ENCODE measurements at regions not wholly inside any gene's neighbourhood (a gene's known extent, or its start where the extent isn't known, plus 50 kb on each side); places are given as distances from the start of the nearest gene placed in this dataset.

DNA sequence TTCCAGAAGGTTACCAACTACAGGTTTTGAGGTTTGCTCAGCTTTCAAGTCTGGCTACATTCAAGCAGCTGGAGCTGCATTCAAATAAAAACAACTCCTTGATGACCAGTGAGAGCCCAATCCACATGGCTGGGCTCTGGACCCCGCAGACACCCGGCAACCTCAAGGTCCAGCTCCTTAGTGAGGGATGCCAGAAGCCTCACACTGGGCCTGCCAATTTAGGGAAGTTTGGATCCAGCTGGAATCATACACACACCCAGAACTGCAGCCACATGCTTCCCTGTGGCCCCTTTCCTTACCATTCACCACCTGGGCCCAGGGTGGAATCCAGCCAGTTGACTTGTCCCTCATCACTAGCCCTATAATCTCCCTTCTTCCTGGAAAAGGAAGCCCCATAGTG, 123.7 kb downstream of the UBE2U start:
- no peak for DNase-seq (ENCODE audit: low read depth)
- TF ChIP-seq, protein P1, sequence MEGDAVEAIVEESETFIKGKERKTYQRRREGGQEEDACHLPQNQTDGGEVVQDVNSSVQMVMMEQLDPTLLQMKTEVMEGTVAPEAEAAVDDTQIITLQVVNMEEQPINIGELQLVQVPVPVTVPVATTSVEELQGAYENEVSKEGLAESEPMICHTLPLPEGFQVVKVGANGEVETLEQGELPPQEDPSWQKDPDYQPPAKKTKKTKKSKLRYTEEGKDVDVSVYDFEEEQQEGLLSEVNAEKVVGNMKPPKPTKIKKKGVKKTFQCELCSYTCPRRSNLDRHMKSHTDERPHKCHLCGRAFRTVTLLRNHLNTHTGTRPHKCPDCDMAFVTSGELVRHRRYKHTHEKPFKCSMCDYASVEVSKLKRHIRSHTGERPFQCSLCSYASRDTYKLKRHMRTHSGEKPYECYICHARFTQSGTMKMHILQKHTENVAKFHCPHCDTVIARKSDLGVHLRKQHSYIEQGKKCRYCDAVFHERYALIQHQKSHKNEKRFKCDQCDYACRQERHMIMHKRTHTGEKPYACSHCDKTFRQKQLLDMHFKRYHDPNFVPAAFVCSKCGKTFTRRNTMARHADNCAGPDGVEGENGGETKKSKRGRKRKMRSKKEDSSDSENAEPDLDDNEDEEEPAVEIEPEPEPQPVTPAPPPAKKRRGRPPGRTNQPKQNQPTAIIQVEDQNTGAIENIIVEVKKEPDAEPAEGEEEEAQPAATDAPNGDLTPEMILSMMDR (IDR thresholded peaks at IDR 0.05; ENCODE audit: control insufficient read depth, extremely low read depth, insufficient read depth): no peak
- H3K4me3 ChIP-seq (ENCODE audit: low read depth, low read length): no peak overlapping the region

DNA sequence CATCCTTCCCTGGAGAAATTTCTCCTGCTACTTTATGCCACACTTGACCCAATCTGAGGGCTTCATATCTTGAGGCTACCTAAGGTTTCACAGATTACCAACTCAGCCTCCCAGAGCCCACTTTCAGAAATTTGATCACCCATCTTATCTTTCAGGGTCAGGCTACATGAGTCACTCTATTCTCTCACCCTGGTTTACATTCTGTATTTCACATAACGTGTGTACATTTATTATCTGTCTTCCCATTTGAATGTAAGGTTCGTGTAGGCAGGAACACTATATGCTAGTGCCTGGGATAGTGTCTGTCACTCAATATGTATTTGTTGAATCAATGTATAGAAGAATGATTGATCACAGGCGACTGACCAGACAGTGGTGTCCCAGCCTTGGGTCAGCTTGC, 124.8 kb downstream of the UBE2U start:
- TF ChIP-seq, protein P1 (IDR thresholded peaks at IDR 0.05; ENCODE audit: control insufficient read depth, extremely low read depth, insufficient read depth): no peak
- DNase-seq (ENCODE audit: low read depth): no peak
- H3K4me3 ChIP-seq (ENCODE audit: low read depth, low read length): no peak overlapping the region

- H3K4me3 ChIP-seq (ENCODE audit: low read depth, low read length): no peak overlapping the region
- DNase-seq (ENCODE audit: low read depth): no peak
- TF ChIP-seq, protein P1 (IDR thresholded peaks at IDR 0.05; ENCODE audit: control insufficient read depth, extremely low read depth, insufficient read depth): no peak
These were observed 127.4 kb downstream of the UBE2U start for GRCh38 chr1:64330839-64331238.

DNA sequence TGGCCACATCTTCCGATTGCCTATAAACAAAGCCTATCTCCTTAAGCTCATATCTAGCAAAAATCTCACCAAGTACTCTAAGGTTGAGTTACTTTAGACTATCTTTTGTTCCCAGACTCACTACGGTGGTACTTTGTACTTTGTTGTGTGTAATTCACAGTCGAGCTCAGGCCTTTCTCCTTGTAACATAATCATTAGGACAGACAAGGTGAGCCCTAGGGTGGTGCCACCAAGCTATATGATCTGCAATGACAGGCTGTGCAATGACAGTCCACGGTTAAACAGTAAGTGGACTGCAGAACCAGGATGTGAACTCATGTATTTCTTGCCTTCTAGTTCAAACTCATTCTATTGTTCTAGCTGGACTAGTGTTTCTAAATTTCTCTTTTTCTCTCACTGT, 132.2 kb downstream of the UBE2U start:
- TF ChIP-seq, protein P1 (IDR thresholded peaks at IDR 0.05; ENCODE audit: control insufficient read depth, extremely low read depth, insufficient read depth): no peak

DNA sequence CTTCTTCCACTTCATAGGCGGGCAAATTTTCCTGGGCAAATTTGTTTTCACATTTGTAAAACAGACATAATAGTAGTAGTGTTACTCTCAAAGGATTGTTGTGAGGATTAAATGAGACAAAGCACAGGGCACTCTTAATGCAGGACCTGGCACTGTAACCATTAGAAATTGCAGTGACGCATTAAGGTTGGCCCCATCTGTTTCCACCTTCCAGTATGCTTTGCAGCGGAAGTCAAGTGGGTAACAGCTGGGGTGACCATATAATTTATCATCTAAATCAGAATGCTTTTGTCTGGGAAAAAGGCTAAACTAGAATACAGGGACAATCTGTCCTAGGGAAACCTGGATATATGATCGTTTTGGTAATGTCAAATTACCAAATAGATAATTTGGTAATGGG, 132.5 kb upstream of the CACHD1 start:
- TF ChIP-seq, protein P1 (IDR thresholded peaks at IDR 0.05; ENCODE audit: control insufficient read depth, extremely low read depth, insufficient read depth): no peak
- H3K4me3 ChIP-seq (ENCODE audit: low read depth, low read length): no peak overlapping the region
- no peak for DNase-seq (ENCODE audit: low read depth)

More for the DNA sequence above, 132.2 kb downstream of the UBE2U start:
- H3K4me3 ChIP-seq (ENCODE audit: low read depth, low read length): no peak overlapping the region
- DNase-seq (ENCODE audit: low read depth): no peak

DNA sequence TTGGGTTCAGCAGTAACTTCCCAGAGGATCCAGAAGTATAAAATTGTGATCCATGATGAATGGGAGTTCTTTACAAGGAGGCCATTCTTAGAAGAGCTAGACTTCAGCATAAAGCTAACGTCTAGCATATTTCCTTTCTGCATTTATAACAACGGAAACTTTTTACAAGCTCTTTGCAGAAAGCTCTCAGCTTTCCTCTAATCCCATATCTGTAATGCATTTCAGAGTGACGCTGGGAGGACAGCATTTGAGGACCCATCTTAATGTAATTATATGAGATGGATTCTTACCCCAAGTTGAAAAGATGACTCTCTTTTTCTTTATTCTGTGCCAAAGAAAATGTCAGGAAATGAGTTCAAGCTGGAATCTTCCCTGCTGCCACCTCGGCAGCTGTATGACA, 132.0 kb upstream of the CACHD1 start:
- TF ChIP-seq, protein P1 (IDR thresholded peaks at IDR 0.05; ENCODE audit: control insufficient read depth, extremely low read depth, insufficient read depth): no peak
- H3K4me3 ChIP-seq (ENCODE audit: low read depth, low read length): no peak overlapping the region
- no peak for DNase-seq (ENCODE audit: low read depth)

DNA sequence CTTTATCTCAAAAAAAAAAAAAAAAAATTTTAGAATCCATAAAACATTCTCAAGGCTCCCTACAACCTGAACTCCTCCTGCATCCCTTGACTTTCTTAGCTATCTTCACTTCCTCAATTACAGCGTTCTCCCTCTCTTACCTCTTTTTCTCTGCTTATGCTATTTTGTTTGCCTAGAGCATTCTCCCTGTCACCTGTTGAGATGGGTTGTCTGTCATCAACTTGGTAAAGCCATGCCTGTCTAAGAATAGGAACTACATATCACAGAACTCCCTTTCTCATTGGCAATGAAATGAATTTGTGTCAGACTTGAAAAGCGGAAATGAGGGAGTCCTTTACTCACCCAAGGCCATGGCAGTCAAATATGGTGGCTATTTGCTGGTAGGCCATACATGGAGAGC, 129.6 kb upstream of the CACHD1 start:
- DNase-seq (ENCODE audit: low read depth): no peak
- H3K4me3 ChIP-seq (ENCODE audit: low read depth, low read length): no peak overlapping the region
- TF ChIP-seq, protein P1 (IDR thresholded peaks at IDR 0.05; ENCODE audit: control insufficient read depth, extremely low read depth, insufficient read depth): no peak

Data from LNCaP clone FGC (cell line).